ENCODE measurements at regions not wholly inside any gene's neighbourhood (a gene's known extent, or its start where the extent isn't known, plus 50 kb on each side); places are given as distances from the start of the nearest gene placed in this dataset.
A peak's percentile ranks its signal among the peaks of the same experiment; 100 is the strongest.

GRCh38 chr16:72666267-72666666 lies 381.7 kb downstream of the ZFHX3 start:
- peak in 1 of 2 donors; percentile 31 for DNase-seq (ENCODE audit: low read depth in 2 of 2)
- Histone ChIP-seq H3K9ac (ENCODE audit: insufficient read depth, low read length) (no peak overlapping the region), H3K4me3 (replicated peaks in 1 of 4; ENCODE audit: control extremely low read depth in 1 of 4, insufficient read depth in 1 of 4, low read depth in 3 of 4, low read length in 4 of 4) (no peak overlapping the region), H4K20me1 (ENCODE audit: control insufficient read depth, extremely low read depth, insufficient read depth, low read length) (no peaks in the 10 kb centered on the region), H3K36me3 (ENCODE audit: control insufficient read depth, insufficient read depth, low read length) (no peaks in the 10 kb centered on the region), H3K27me3 (ENCODE audit: control insufficient read depth, insufficient read depth, low read length) (no peaks in the 10 kb centered on the region), H2AFZ (ENCODE audit: low read length) (no peak overlapping the region), H3K4me2 (ENCODE audit: extremely low read depth, insufficient read depth, low read length) (no peak overlapping the region), H3K9me3 (ENCODE audit: control insufficient read depth, insufficient read depth, low read depth, low read length) (no peaks in the 10 kb centered on the region), H3K79me2 (ENCODE audit: control insufficient read depth, insufficient read depth, low read length) (no peaks in the 10 kb centered on the region), H3K4me1 (ENCODE audit: control insufficient read depth, extremely low read depth, insufficient read depth, low read length) (no peaks in the 10 kb centered on the region), H3K27ac (ENCODE audit: insufficient read depth, low read length) (no peak overlapping the region)
- no peak for TF ChIP-seq CTCF (conservative IDR thresholded peaks at IDR 0.05 in 1 of 2, IDR thresholded peaks at IDR 0.05 in 1 of 2; ENCODE audit: low read depth in 1 of 2, low read length in 2 of 2)
- TF ChIP-seq EZH2 (IDR thresholded peaks at IDR 0.05; ENCODE audit: low read length, missing control alignments) = no peak

GRCh38 chr16:72665701-72666100 lies 382.2 kb downstream of the ZFHX3 start:
- peak overlapping the region; percentile 81 for H3K4me2 ChIP-seq (ENCODE audit: extremely low read depth, insufficient read depth, low read length)
- no peaks in the 10 kb centered on the region for H3K36me3 ChIP-seq (ENCODE audit: control insufficient read depth, insufficient read depth, low read length)
- TF ChIP-seq EZH2 (IDR thresholded peaks at IDR 0.05; ENCODE audit: low read length, missing control alignments) (no peak), CTCF (conservative IDR thresholded peaks at IDR 0.05 in 1 of 2, IDR thresholded peaks at IDR 0.05 in 1 of 2; ENCODE audit: low read depth in 1 of 2, low read length in 2 of 2) (no peak)
- H3K79me2 ChIP-seq (ENCODE audit: control insufficient read depth, insufficient read depth, low read length) = no peaks in the 10 kb centered on the region
- H3K4me1 ChIP-seq (ENCODE audit: control insufficient read depth, extremely low read depth, insufficient read depth, low read length) = no peaks in the 10 kb centered on the region
- DNase-seq (ENCODE audit: low read depth in 2 of 2) = no peak
- H4K20me1 ChIP-seq (ENCODE audit: control insufficient read depth, extremely low read depth, insufficient read depth, low read length) = no peaks in the 10 kb centered on the region
- H2AFZ ChIP-seq (ENCODE audit: low read length) = peak overlapping the region; percentile 63
- peak overlapping the region; percentile 38 to 92 (median 64) for H3K4me3 ChIP-seq (replicated peaks in 1 of 4; ENCODE audit: control extremely low read depth in 1 of 4, insufficient read depth in 1 of 4, low read depth in 3 of 4, low read length in 4 of 4)
- no peaks in the 10 kb centered on the region for H3K9me3 ChIP-seq (ENCODE audit: control insufficient read depth, insufficient read depth, low read depth, low read length)
- no peaks in the 10 kb centered on the region for H3K27me3 ChIP-seq (ENCODE audit: control insufficient read depth, insufficient read depth, low read length)
- H3K9ac ChIP-seq (ENCODE audit: insufficient read depth, low read length) = no peak overlapping the region
- peak overlapping the region; percentile 90 for H3K27ac ChIP-seq (ENCODE audit: insufficient read depth, low read length)

GRCh38 chr16:72664509-72665408 lies 383.2 kb downstream of the ZFHX3 start:
- DNase-seq (ENCODE audit: low read depth in 2 of 2) = peak; percentile 99
- peak overlapping the region; percentile 73 for H3K9ac ChIP-seq (ENCODE audit: insufficient read depth, low read length)
- no peaks in the 10 kb centered on the region for H4K20me1 ChIP-seq (ENCODE audit: control insufficient read depth, extremely low read depth, insufficient read depth, low read length)
- no peaks in the 10 kb centered on the region for H3K79me2 ChIP-seq (ENCODE audit: control insufficient read depth, insufficient read depth, low read length)
- H3K36me3 ChIP-seq (ENCODE audit: control insufficient read depth, insufficient read depth, low read length) = no peaks in the 10 kb centered on the region
- TF ChIP-seq EZH2 (IDR thresholded peaks at IDR 0.05; ENCODE audit: low read length, missing control alignments) (no peak), CTCF (conservative IDR thresholded peaks at IDR 0.05 in 1 of 2, IDR thresholded peaks at IDR 0.05 in 1 of 2; ENCODE audit: low read depth in 1 of 2, low read length in 2 of 2) (no peak)
- H2AFZ ChIP-seq (ENCODE audit: low read length) = peak overlapping the region; percentile 95
- peak overlapping the region; percentile 81 for H3K4me2 ChIP-seq (ENCODE audit: extremely low read depth, insufficient read depth, low read length)
- H3K27me3 ChIP-seq (ENCODE audit: control insufficient read depth, insufficient read depth, low read length) = no peaks in the 10 kb centered on the region
- peak overlapping the region; percentile 90 for H3K27ac ChIP-seq (ENCODE audit: insufficient read depth, low read length)
- no peaks in the 10 kb centered on the region for H3K9me3 ChIP-seq (ENCODE audit: control insufficient read depth, insufficient read depth, low read depth, low read length)
- H3K4me1 ChIP-seq (ENCODE audit: control insufficient read depth, extremely low read depth, insufficient read depth, low read length) = no peaks in the 10 kb centered on the region
- peak overlapping the region; percentile 38 to 92 (median 68) for H3K4me3 ChIP-seq (replicated peaks in 1 of 4; ENCODE audit: control extremely low read depth in 1 of 4, insufficient read depth in 1 of 4, low read depth in 3 of 4, low read length in 4 of 4)

Measured in fibroblast of lung (primary cell).